AG04449 (cell line): ENCODE measurements at regions not wholly inside any gene's neighbourhood (a gene's known extent, or its start where the extent isn't known, plus 50 kb on each side); places are given as distances from the start of the nearest gene placed in this dataset.

Experiments used
- CTCF ChIA-PET: fragments of 350-600 bp; formaldehyde crosslinking; extraction: SDS; loops from one replicate; lab custom pipeline; 2021; ENCODE audit warnings: antibody characterized with exemption; lab: Yijun Ruan, JAX
- POLR2A ChIA-PET: fragments of 400-600, 350-600 bp; formaldehyde crosslinking; extraction: SDS; loops from one replicate; lab custom pipeline; 2020; ENCODE audit warnings: antibody characterized with exemption, inconsistent platforms; lab: Yijun Ruan, JAX
- DNase-seq: peaks from one replicate; pipeline ENCODE4 v3.0.0-alpha.2; 2010; ENCODE audit warnings: low read depth, low spot score
- H3K4me3 ChIP-seq: 2 replicates; pipeline ENCODE4 v1.5.1; 2011; ENCODE audit warnings: low read depth, mild to moderate bottlenecking, control low read depth, low read length
- TF ChIP-seq, protein P1 (sequence below): IDR thresholded peaks from one replicate; pipeline ENCODE4 v1.5.1; 2011; ENCODE audit warnings: mild to moderate bottlenecking, moderate library complexity, low read length, control low read depth, inconsistent platforms; ENCODE audit not compliant: insufficient read depth; ENCODE audit errors: missing control alignments

DNA sequence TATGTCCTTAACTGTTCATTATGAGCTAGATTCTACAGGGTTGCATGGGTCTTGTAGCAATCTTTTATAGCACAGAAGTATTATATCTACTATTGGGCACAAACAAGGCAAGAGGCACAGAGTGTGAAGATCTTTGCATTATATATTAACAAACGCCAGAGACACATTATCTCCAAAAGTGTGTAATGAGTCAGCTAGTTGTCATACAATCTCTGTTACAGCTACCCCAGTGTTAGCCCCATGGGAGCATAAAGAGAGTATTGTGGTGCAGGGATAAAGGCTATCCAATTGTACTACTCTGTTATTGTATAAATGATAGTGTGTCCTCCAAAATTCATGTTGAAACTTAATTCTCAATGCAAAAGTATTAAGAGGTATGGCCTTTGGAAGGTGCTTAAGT, 148.4 kb upstream of the RIMS1 start:
- H3K4me3 ChIP-seq: no peak overlapping the region
- TF ChIP-seq, protein P1, sequence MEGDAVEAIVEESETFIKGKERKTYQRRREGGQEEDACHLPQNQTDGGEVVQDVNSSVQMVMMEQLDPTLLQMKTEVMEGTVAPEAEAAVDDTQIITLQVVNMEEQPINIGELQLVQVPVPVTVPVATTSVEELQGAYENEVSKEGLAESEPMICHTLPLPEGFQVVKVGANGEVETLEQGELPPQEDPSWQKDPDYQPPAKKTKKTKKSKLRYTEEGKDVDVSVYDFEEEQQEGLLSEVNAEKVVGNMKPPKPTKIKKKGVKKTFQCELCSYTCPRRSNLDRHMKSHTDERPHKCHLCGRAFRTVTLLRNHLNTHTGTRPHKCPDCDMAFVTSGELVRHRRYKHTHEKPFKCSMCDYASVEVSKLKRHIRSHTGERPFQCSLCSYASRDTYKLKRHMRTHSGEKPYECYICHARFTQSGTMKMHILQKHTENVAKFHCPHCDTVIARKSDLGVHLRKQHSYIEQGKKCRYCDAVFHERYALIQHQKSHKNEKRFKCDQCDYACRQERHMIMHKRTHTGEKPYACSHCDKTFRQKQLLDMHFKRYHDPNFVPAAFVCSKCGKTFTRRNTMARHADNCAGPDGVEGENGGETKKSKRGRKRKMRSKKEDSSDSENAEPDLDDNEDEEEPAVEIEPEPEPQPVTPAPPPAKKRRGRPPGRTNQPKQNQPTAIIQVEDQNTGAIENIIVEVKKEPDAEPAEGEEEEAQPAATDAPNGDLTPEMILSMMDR: no peak
- no peak for DNase-seq
- CTCF ChIA-PET: no interaction called here
- POLR2A ChIA-PET: no interaction called here

DNA sequence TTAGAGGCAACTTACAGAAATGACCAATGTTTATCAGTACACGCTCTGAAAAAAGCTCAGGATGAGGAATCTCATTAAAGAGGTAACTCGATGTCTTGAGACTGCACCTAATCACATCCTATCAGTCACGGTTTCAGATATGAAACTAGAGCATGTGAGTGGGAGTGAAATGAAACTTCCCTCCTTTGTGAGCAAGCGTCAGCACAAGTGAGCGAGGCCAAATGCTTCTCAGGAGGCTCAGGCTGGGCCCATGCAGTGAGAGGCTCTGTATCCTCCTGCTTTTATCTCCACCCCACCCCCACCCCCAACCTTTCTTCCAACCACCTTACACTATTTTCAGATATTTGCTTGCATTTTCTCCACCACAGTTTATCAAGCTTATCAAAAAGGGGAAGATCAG, 140.8 kb upstream of the RIMS1 start:
- ChIA-PET POLR2A (no interaction called here), CTCF (no interaction called here)
- no peak for DNase-seq
- TF ChIP-seq, protein P1: no peak
- no peak overlapping the region for H3K4me3 ChIP-seq

DNA sequence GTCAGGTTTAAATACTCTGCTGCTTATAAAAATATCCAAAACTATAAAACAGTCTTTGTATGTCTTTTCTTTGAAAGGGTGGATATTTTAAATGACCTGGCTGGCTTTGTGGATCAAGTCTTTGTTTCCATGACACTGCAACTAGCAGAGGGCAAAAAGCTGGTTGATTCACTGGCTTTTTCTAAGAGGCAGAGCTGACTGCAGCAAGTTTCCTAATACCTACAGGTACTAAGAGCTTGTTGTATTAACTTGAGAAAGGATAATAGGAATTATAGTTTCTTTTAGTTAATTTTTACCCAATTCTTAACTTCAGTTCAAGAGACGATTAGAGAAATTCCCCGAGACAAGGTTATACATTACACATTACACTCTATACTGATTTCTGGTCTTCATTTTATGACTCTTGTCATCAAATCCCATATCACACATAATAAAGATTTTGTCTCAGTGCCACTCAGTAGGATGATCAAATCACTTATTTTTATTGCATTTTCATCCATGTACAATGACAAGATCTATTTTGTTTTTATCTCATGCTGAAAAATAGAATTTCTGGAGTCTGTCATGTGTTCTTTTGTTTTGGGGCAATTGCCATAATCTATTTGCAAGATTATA, 120.1 kb upstream of the RIMS1 start:
- POLR2A ChIA-PET: no interaction called here
- CTCF ChIA-PET: no interaction called here

DNA sequence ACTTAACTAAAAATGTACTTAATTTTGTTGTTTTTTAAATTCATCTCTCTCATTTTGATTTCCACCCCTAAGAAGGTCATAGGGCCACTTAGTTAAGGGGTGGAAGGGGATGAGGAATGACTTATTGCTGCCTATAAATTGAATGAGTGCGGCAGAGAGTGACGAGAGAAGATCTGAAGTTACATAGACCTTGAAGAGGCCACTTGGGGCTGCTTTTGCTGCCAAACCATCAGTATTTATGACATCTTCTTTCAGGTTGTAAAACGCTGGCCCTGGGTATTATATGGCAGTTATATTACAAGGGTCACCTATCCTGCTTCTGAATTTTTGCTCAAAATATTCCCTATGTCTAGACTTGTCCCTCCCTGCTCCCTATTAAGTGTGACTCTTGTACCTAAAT, 119.6 kb upstream of the RIMS1 start:
- no peak overlapping the region for H3K4me3 ChIP-seq
- CTCF ChIA-PET: no interaction called here
- POLR2A ChIA-PET: no interaction called here
- no peak for DNase-seq
- TF ChIP-seq, protein P1: no peak

More for the DNA sequence above, 120.1 kb upstream of the RIMS1 start:
- no peak for DNase-seq
- H3K4me3 ChIP-seq: no peak overlapping the region
- TF ChIP-seq, protein P1: no peak

DNA sequence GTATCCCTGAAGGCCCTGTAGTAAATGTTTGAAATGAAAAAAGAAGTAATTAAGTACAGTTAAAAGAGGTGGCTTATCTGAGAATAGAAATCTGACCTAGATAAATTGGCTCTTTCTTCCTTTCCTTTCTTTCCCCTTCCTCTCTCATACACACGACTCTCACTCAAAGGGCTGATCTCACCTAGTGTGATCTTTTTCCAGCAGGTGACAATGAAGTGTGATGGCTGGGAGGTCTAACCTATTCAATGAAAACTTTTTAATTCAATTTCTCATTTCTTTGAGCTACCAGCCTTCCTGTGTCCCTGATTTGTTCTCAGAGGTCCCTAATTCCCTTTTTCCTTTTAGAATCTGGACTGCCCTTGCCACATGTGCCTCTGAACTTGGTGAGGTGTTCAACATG, 118.0 kb upstream of the RIMS1 start:
- TF ChIP-seq, protein P1: no peak

DNA sequence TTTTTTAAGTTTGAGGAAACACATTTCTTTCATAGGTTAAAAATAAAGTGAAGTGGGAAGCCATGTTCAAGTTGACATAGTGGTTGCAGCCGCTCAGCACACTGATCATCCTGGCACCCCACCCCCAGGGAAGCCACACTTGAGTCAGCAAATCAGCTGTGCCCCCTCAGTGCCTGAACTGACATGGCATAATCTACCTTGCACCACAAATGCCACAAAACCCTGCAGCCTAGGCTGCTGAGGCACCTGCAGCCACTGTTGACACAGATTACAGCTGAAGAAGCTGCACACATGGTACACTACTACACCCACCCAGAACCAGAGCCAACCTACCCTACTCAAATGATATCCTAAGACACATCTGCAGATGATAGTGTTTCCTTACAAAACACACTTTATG, 77.5 kb upstream of the RIMS1 start:
- H3K4me3 ChIP-seq: no peak overlapping the region
- TF ChIP-seq, protein P1: no peak
- DNase-seq: no peak
- ChIA-PET POLR2A (no interaction called here), CTCF (no interaction called here)

More for the DNA sequence above, 118.0 kb upstream of the RIMS1 start:
- no peak overlapping the region for H3K4me3 ChIP-seq
- no peak for DNase-seq
- ChIA-PET CTCF (no interaction called here), POLR2A (no interaction called here)
